WTC11 (cell line): ENCODE measurements at regions not wholly inside any gene's neighbourhood (a gene's known extent, or its start where the extent isn't known, plus 50 kb on each side); places are given as distances from the start of the nearest gene placed in this dataset.

Experiments
- ATAC-seq: fragments of 200-7000 bp; cut with Tn5 transposase; 2 replicates; pipeline ENCODE4 v1.10.0; 2021; ENCODE audit warnings: mild to moderate bottlenecking, moderate library complexity
- CTCF ChIA-PET: fragments of 300-600 bp; sonication (Branson Sonifier 250); formaldehyde crosslinking; loops from one replicate; lab custom pipeline; 2021; ENCODE audit warnings: antibody characterized with exemption; lab: Charles Lee
- POLR2A ChIA-PET: fragments of 350-600 bp; sonication (Branson Sonifier 250); formaldehyde crosslinking; loops from one replicate; lab custom pipeline; 2021; ENCODE audit warnings: antibody characterized with exemption; lab: Charles Lee
- DNase-seq: peaks from one replicate; pipeline ENCODE4 v3.0.0; 2021; ENCODE audit warnings: low spot score
- H3K27ac Mint-ChIP-seq: 2 replicates; pipeline ENCODE4 v1.8.0; 2021; ENCODE audit warnings: mixed read lengths
- H3K27me3 Mint-ChIP-seq: 2 replicates; pipeline ENCODE4 v1.8.0; 2021; ENCODE audit warnings: low read depth, mild to moderate bottlenecking, moderate library complexity, mixed read lengths
- H3K36me3 Mint-ChIP-seq: 2 replicates; pipeline ENCODE4 v1.8.0; 2021; ENCODE audit warnings: mixed read lengths
- H3K4me1 Mint-ChIP-seq: 2 replicates; pipeline ENCODE4 v1.8.0; 2022; ENCODE audit warnings: mixed read lengths
- H3K4me3 Mint-ChIP-seq: 2 replicates; pipeline ENCODE4 v1.8.0; 2021; ENCODE audit warnings: mild to moderate bottlenecking, moderate library complexity, mixed read lengths
- H3K9me3 Mint-ChIP-seq: 2 replicates; pipeline ENCODE4 v1.8.0; 2021; ENCODE audit warnings: mixed read lengths
- CTCF ChIP-seq: fragments of 200-600 bp; IDR thresholded peaks from 2 replicates; pipeline ENCODE4 v1.8.0; 2022; ENCODE audit warnings: antibody characterized with exemption
- ERG ChIP-seq: fragments of 250-450 bp; sonication (Bioruptor Pico); IDR thresholded peaks from 2 replicates; pipeline ENCODE4 v1.8.0; 2021; ENCODE audit warnings: mild to moderate bottlenecking
- FOXJ3 ChIP-seq: sonication (generic); formaldehyde crosslinking; IDR thresholded peaks from 2 replicates; pipeline ENCODE4 v1.9.0; 2021; ENCODE audit warnings: missing genetic modification reagents, mild to moderate bottlenecking, borderline replicate concordance
- JAZF1 ChIP-seq: fragments of 250-450 bp; sonication (Bioruptor Pico); IDR thresholded peaks from 2 replicates; pipeline ENCODE4 v1.9.0; 2021; ENCODE audit warnings: moderate library complexity, mild to moderate bottlenecking, inconsistent platforms
- KAT7 ChIP-seq: sonication (generic); formaldehyde crosslinking; IDR thresholded peaks from 2 replicates; pipeline ENCODE4 v1.8.1; 2023; ENCODE audit warnings: missing genetic modification reagents, mild to moderate bottlenecking, borderline replicate concordance
- MAX ChIP-seq: sonication (generic); formaldehyde crosslinking; IDR thresholded peaks from 2 replicates; pipeline ENCODE4 v1.8.0; 2022; ENCODE audit warnings: mild to moderate bottlenecking, missing genetic modification reagents
- MXD4 ChIP-seq: fragments of 250-450 bp; sonication (Bioruptor Pico); IDR thresholded peaks from 2 replicates; pipeline ENCODE4 v1.8.0; 2021; ENCODE audit warnings: mild to moderate bottlenecking, moderate library complexity, borderline replicate concordance
- PREB ChIP-seq: sonication (generic); formaldehyde crosslinking; IDR thresholded peaks from 2 replicates; pipeline ENCODE4 v1.8.1; 2022; ENCODE audit warnings: mild to moderate bottlenecking, missing genetic modification reagents, moderate library complexity, borderline replicate concordance
- STAT6 ChIP-seq: sonication (generic); formaldehyde crosslinking; conservative IDR thresholded peaks from 2 replicates; pipeline ENCODE4 v1.8.1; 2023; ENCODE audit warnings: mild to moderate bottlenecking, low read depth, missing genetic modification reagents, moderate library complexity
- TP53 ChIP-seq: sonication (generic); formaldehyde crosslinking; IDR thresholded peaks from 2 replicates; pipeline ENCODE4 v1.8.1; 2023; ENCODE audit warnings: mild to moderate bottlenecking, missing genetic modification reagents
- ZNF121 ChIP-seq: sonication (generic); formaldehyde crosslinking; IDR thresholded peaks from 2 replicates; pipeline ENCODE4 v1.8.0; 2023; ENCODE audit warnings: missing genetic modification reagents
- ZNF138 ChIP-seq: sonication (generic); formaldehyde crosslinking; conservative IDR thresholded peaks from 2 replicates; pipeline ENCODE4 v1.8.1; 2022; ENCODE audit warnings: mild to moderate bottlenecking, moderate library complexity, missing genetic modification reagents
- ZNF232 ChIP-seq: sonication (generic); formaldehyde crosslinking; IDR thresholded peaks from 2 replicates; pipeline ENCODE4 v1.8.0; 2022; ENCODE audit warnings: mild to moderate bottlenecking, missing genetic modification reagents
- ZNF396 ChIP-seq: fragments of 250-450 bp; sonication (Bioruptor Pico); IDR thresholded peaks from 2 replicates; pipeline ENCODE4 v1.8.0; 2021; ENCODE audit warnings: mild to moderate bottlenecking, moderate library complexity, borderline replicate concordance
- ZNF416 ChIP-seq: fragments of 250-450 bp; sonication (Bioruptor Pico); IDR thresholded peaks from 2 replicates; pipeline ENCODE4 v1.9.0; 2021; ENCODE audit warnings: mild to moderate bottlenecking, inconsistent platforms

GRCh38 chr11:15851051-15851498, 505.3 kb downstream of the SOX6 start (continued):
- TF ChIP-seq STAT6 (CRISPR knock-in tag) (no peak), MAX (CRISPR knock-in tag) (no peak)
- TF ChIP-seq, all 79 proteins: peak for 0

GRCh38 chr11:15852179-15852578, 504.2 kb downstream of the SOX6 start:
- no peaks in the 10 kb centered on the region for H3K36me3 Mint-ChIP-seq
- DNase-seq (peak; percentile 26), ATAC-seq (peak; percentile 56; the same call in 1 of the 2 replicates)
- no peak overlapping the region for H3K27ac Mint-ChIP-seq
- H3K4me3 Mint-ChIP-seq: no peak overlapping the region
- no peaks in the 10 kb centered on the region; the same call in 1 of the 2 replicates for H3K27me3 Mint-ChIP-seq
- TF ChIP-seq KAT7 (CRISPR knock-in tag): no peak
- TF ChIP-seq CTCF: peak; percentile 40; the same call in 1 of the 2 replicates
- TF ChIP-seq, all 79 proteins: peak for 1
- ChIA-PET CTCF (interaction anchor here (0.6 to 1.5 kb wide), 16 partner anchors 11 to 762 kb away, joined by 3 to 14 read pairs (median 4); no protein-coding TSS in a partner anchor), POLR2A (no interaction called here)
- H3K4me1 Mint-ChIP-seq: peaks cover 14% of the 10 kb centered on the region
- H3K9me3 Mint-ChIP-seq: no peaks in the 10 kb centered on the region

- Mint-ChIP-seq H3K9me3 (no peaks in the 10 kb centered on the region), H3K4me1 (peaks cover 14% of the 10 kb centered on the region), H3K27me3 (peaks cover under 1% of the 10 kb centered on the region), H3K36me3 (no peaks in the 10 kb centered on the region), H3K27ac (no peak overlapping the region), H3K4me3 (no peak overlapping the region)
- CTCF ChIA-PET: interaction anchor here (1.1 to 1.3 kb wide), 2 partner anchors 69 to 87 kb away, joined by 3 to 4 read pairs; no protein-coding TSS in a partner anchor
- DNase-seq (no peak), ATAC-seq (no peak)
- TF ChIP-seq ZNF121 (CRISPR knock-in tag): no peak
- no peak for TF ChIP-seq FOXJ3
- POLR2A ChIA-PET: no interaction called here
These were observed 502.1 kb downstream of the SOX6 start for GRCh38 chr11:15854245-15854644.

- Mint-ChIP-seq H3K4me1 (peaks cover 8% of the 10 kb centered on the region), H3K27me3 (peaks cover 8% of the 10 kb centered on the region)
- CTCF ChIA-PET: no interaction called here
- TF ChIP-seq PREB: no peak
- TF ChIP-seq ZNF396: no peak
- TF ChIP-seq ZNF138: no peak
- no peak for TF ChIP-seq ERG (CRISPR knock-in tag)
- no peak for TF ChIP-seq MXD4 (CRISPR knock-in tag)
- no peak for TF ChIP-seq TP53 (CRISPR knock-in tag)
- TF ChIP-seq JAZF1 (CRISPR knock-in tag): no peak
- TF ChIP-seq ZNF416 (CRISPR knock-in tag): no peak
- TF ChIP-seq ZNF232: no peak
- TF ChIP-seq KAT7 (CRISPR knock-in tag): no peak
- TF ChIP-seq, all 79 proteins: peak for 0
- Mint-ChIP-seq H3K9me3 (peaks cover 4% of the 10 kb centered on the region; the same call in 1 of the 2 replicates), H3K36me3 (no peaks in the 10 kb centered on the region), H3K27ac (no peak overlapping the region), H3K4me3 (no peak overlapping the region)
- DNase-seq: no peak
- no peak for ATAC-seq
- POLR2A ChIA-PET: no interaction called here
These were observed 497.5 kb downstream of the SOX6 start for GRCh38 chr11:15858881-15859280.
